ENCODE measurements at regions not wholly inside any gene's neighbourhood (a gene's known extent, or its start where the extent isn't known, plus 50 kb on each side); places are given as distances from the start of the nearest gene placed in this dataset.

- H2AFZ ChIP-seq (ENCODE audit: low read length): no peak overlapping the region
- H3K79me2 ChIP-seq (ENCODE audit: insufficient read depth, low read depth, low read length): no peaks in the 10 kb centered on the region
- DNase-seq (ENCODE audit: low spot score): no peak
- H4K20me1 ChIP-seq (ENCODE audit: insufficient read depth, low read length): no peaks in the 10 kb centered on the region
- H3K4me3 ChIP-seq (ENCODE audit: low read depth, low read length, poor library complexity, severe bottlenecking): no peak overlapping the region
- no peaks in the 10 kb centered on the region for H3K9me2 ChIP-seq (ENCODE audit: insufficient read depth, low read length)
- ChIA-PET CTCF (ENCODE audit: unreplicated experiment) (interaction anchor here (1.2 kb wide), 1 partner anchor 12 kb away, joined by 4 read pairs; no protein-coding TSS in a partner anchor), POLR2A (interaction anchor here (0.5 to 5.2 kb wide), 5 partner anchors 11 to 67 kb away, joined by 3 to 31 read pairs (median 3); no protein-coding TSS in a partner anchor)
- BruUV-seq (replicated peaks): no TSS peak
- peaks cover 31% of the 10 kb centered on the region for H3K9me3 ChIP-seq (ENCODE audit: low read length)
- peaks cover 9% of the 10 kb centered on the region; the same call in 1 of the 2 replicates for H3K36me3 ChIP-seq (ENCODE audit: insufficient read depth, low read length)
- H3K4me1 ChIP-seq (ENCODE audit: insufficient read depth, low read length, poor library complexity, severe bottlenecking): peaks cover 5% of the 10 kb centered on the region
- TF ChIP-seq, protein P1, sequence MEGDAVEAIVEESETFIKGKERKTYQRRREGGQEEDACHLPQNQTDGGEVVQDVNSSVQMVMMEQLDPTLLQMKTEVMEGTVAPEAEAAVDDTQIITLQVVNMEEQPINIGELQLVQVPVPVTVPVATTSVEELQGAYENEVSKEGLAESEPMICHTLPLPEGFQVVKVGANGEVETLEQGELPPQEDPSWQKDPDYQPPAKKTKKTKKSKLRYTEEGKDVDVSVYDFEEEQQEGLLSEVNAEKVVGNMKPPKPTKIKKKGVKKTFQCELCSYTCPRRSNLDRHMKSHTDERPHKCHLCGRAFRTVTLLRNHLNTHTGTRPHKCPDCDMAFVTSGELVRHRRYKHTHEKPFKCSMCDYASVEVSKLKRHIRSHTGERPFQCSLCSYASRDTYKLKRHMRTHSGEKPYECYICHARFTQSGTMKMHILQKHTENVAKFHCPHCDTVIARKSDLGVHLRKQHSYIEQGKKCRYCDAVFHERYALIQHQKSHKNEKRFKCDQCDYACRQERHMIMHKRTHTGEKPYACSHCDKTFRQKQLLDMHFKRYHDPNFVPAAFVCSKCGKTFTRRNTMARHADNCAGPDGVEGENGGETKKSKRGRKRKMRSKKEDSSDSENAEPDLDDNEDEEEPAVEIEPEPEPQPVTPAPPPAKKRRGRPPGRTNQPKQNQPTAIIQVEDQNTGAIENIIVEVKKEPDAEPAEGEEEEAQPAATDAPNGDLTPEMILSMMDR (conservative IDR thresholded peaks at IDR 0.05; ENCODE audit: low read length): no peak
- TF ChIP-seq EZH2phosphoT487 (IDR thresholded peaks at IDR 0.05; ENCODE audit: borderline replicate concordance, low read depth, low read length): no peak
- intact Hi-C loops (cut with micrococcal nuclease; ENCODE audit: unreplicated experiment): no loop called here
- H3K4me2 ChIP-seq (ENCODE audit: low read length): no peak overlapping the region
- H3K27ac ChIP-seq (ENCODE audit: low read depth, low read length, poor library complexity, severe bottlenecking): no peak overlapping the region
Observed at GRCh38 chr10:6336016-6336415, 133.3 kb downstream of the PFKFB3 start.

GRCh38 chr10:6337382-6337781 is 134.7 kb downstream of the PFKFB3 start:
- intact Hi-C loops (cut with micrococcal nuclease; ENCODE audit: unreplicated experiment): no loop called here

GRCh38 chr10:6338361-6338760 is 135.6 kb downstream of the PFKFB3 start:
- TF ChIP-seq EZH2phosphoT487 (IDR thresholded peaks at IDR 0.05; ENCODE audit: borderline replicate concordance, low read depth, low read length): no peak
- TF ChIP-seq, protein P1 (conservative IDR thresholded peaks at IDR 0.05; ENCODE audit: low read length): no peak
- Histone ChIP-seq H2AFZ (ENCODE audit: low read length) (no peak overlapping the region), H3K27ac (ENCODE audit: low read depth, low read length, poor library complexity, severe bottlenecking) (no peak overlapping the region), H3K79me2 (ENCODE audit: insufficient read depth, low read depth, low read length) (no peaks in the 10 kb centered on the region), H3K9me3 (ENCODE audit: low read length) (peaks cover 15% of the 10 kb centered on the region), H4K20me1 (ENCODE audit: insufficient read depth, low read length) (no peaks in the 10 kb centered on the region), H3K36me3 (ENCODE audit: insufficient read depth, low read length) (peaks cover 5% of the 10 kb centered on the region; the same call in 1 of the 2 replicates), H3K4me2 (ENCODE audit: low read length) (no peak overlapping the region), H3K4me3 (ENCODE audit: low read depth, low read length, poor library complexity, severe bottlenecking) (no peak overlapping the region), H3K4me1 (ENCODE audit: insufficient read depth, low read length, poor library complexity, severe bottlenecking) (peaks cover 11% of the 10 kb centered on the region), H3K9me2 (ENCODE audit: insufficient read depth, low read length) (no peaks in the 10 kb centered on the region)
- intact Hi-C loops (cut with micrococcal nuclease; ENCODE audit: unreplicated experiment): no loop called here
- BruUV-seq (replicated peaks): no TSS peak
- CTCF ChIA-PET (ENCODE audit: unreplicated experiment): interaction anchor here (1.1 kb wide), 1 partner anchor 13 kb away, joined by 3 read pairs; no protein-coding TSS in a partner anchor
- DNase-seq (ENCODE audit: low spot score): no peak
- POLR2A ChIA-PET: interaction anchor here (1.0 to 5.2 kb wide), 2 partner anchors 9 to 61 kb away, joined by 3 to 31 read pairs; no protein-coding TSS in a partner anchor

More at GRCh38 chr10:6337382-6337781, 134.7 kb downstream of the PFKFB3 start:
- Histone ChIP-seq H3K4me3 (ENCODE audit: low read depth, low read length, poor library complexity, severe bottlenecking) (no peak overlapping the region), H3K4me2 (ENCODE audit: low read length) (no peak overlapping the region), H3K9me2 (ENCODE audit: insufficient read depth, low read length) (no peaks in the 10 kb centered on the region), H3K27ac (ENCODE audit: low read depth, low read length, poor library complexity, severe bottlenecking) (no peak overlapping the region), H3K36me3 (ENCODE audit: insufficient read depth, low read length) (peaks cover 9% of the 10 kb centered on the region; the same call in 1 of the 2 replicates), H3K79me2 (ENCODE audit: insufficient read depth, low read depth, low read length) (no peaks in the 10 kb centered on the region), H4K20me1 (ENCODE audit: insufficient read depth, low read length) (no peaks in the 10 kb centered on the region), H2AFZ (ENCODE audit: low read length) (no peak overlapping the region), H3K4me1 (ENCODE audit: insufficient read depth, low read length, poor library complexity, severe bottlenecking) (peaks cover 5% of the 10 kb centered on the region), H3K9me3 (ENCODE audit: low read length) (peaks cover 25% of the 10 kb centered on the region)
- TF ChIP-seq EZH2phosphoT487 (IDR thresholded peaks at IDR 0.05; ENCODE audit: borderline replicate concordance, low read depth, low read length): no peak
- TF ChIP-seq, protein P1 (conservative IDR thresholded peaks at IDR 0.05; ENCODE audit: low read length): no peak
- ChIA-PET POLR2A (interaction anchor here (0.5 to 5.2 kb wide), 4 partner anchors 10 to 152 kb away, joined by 4 to 31 read pairs (median 7); no protein-coding TSS in a partner anchor), CTCF (ENCODE audit: unreplicated experiment) (no interaction called here)
- no peak for DNase-seq (ENCODE audit: low spot score)
- BruUV-seq (replicated peaks): no TSS peak
